Smooth muscle cell (in vitro differentiated cells): ENCODE measurements at regions not wholly inside any gene's neighbourhood (a gene's known extent, or its start where the extent isn't known, plus 50 kb on each side); places are given as distances from the start of the nearest gene placed in this dataset.

Experiments used
- DNase-seq: peaks from one replicate; lab custom pipeline; 2025; ENCODE audit not compliant: unreplicated experiment; lab: John Stamatoyannopoulos, UW
- H2AFZ ChIP-seq: fragments of 200-600 bp; sonication (generic); 2 replicates; pipeline ENCODE4 v1.6.0; 2016; ENCODE audit warnings: antibody characterized with exemption, low read depth, mild to moderate bottlenecking
- H3F3A ChIP-seq: fragments of 200-600 bp; sonication (generic); 2 replicates; pipeline ENCODE4 v1.6.0; 2017; ENCODE audit warnings: antibody characterized with exemption, low read depth
- H3K27ac ChIP-seq: fragments of 200-600 bp; sonication (generic); 2 replicates; pipeline ENCODE4 v1.5.1; 2016; ENCODE audit warnings: low read depth, mild to moderate bottlenecking
- H3K27me3 ChIP-seq: fragments of 200-600 bp; sonication (generic); 2 replicates; pipeline ENCODE4 v1.6.1; 2016; ENCODE audit warnings: low read depth, mild to moderate bottlenecking
- H3K36me3 ChIP-seq: fragments of 200-600 bp; sonication (generic); 2 replicates; pipeline ENCODE4 v1.5.1; 2016; ENCODE audit warnings: low read depth
- H3K4me1 ChIP-seq: fragments of 200-600 bp; sonication (generic); 2 replicates; pipeline ENCODE4 v1.5.1; 2016; ENCODE audit warnings: low read depth
- H3K4me2 ChIP-seq: fragments of 200-600 bp; sonication (generic); 2 replicates; pipeline ENCODE4 v1.6.0; 2016; ENCODE audit warnings: mild to moderate bottlenecking
- H3K4me3 ChIP-seq: fragments of 200-600 bp; sonication (generic); 2 replicates; pipeline ENCODE4 v1.5.1; 2016; ENCODE audit warnings: mild to moderate bottlenecking
- H3K79me2 ChIP-seq: fragments of 200-600 bp; sonication (generic); 2 replicates; pipeline ENCODE4 v1.6.0; 2016; ENCODE audit warnings: low read depth, mild to moderate bottlenecking
- H3K9ac ChIP-seq: fragments of 200-600 bp; sonication (generic); 2 replicates; pipeline ENCODE4 v1.6.0; 2016; ENCODE audit warnings: low read depth
- H3K9me3 ChIP-seq: fragments of 200-600 bp; sonication (generic); replicated peaks from 2 replicates; pipeline ENCODE4 v1.5.1; 2016; ENCODE audit warnings: low read depth
- H4K20me1 ChIP-seq: fragments of 200-600 bp; sonication (generic); 2 replicates; pipeline ENCODE4 v1.6.0; 2016; ENCODE audit warnings: low read depth
- WGBS: methylation state at CpG from one replicate; pipeline ENCODE4 v1.1.7; 2016; ENCODE audit warnings: low lambda C conversion rate; 5-methylcytosine and 5-hydroxymethylcytosine counted together
- TF ChIP-seq, protein P1 (sequence below): fragments of 200-600 bp; sonication (generic); IDR thresholded peaks from 2 replicates; pipeline ENCODE4 v1.5.1; 2017; ENCODE audit warnings: borderline replicate concordance, mild to moderate bottlenecking, antibody characterized with exemption; ENCODE audit not compliant: insufficient read depth, poor library complexity, severe bottlenecking

DNA sequence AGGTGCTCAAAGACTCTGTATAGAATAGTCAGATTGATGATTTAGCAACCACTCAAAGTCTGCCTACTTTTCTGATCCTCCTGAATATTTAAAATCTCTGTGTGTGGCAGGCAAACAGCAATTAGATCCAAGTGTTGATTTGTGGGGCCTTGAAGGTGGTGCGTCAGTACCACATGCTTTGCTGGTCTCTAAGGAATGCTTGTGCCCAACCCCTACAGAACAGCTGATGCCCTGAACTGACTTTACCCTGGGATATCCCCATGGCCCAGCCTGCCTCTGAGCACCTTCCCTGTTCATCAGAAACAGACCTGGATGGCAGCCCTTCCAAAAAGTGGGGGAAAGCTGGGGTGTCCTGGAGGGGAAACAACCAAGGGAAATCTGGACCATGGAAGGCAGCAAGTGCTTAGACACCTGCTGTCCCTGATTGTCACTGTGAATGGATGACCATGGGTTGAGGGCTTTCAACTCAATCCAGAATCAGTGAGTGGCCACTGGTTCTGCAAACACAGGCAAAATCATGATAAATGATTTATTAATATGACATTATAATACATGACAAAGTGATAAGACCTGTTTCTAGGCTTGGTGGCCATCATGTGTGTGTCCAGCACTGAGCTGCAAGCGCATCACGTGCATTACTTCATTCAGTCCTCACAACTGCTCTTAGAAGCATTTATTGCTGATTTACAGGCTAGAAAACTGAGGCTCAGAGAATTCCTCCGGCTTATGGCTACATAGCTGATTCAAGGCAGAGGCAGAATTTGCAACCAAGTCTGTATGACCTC, 76.1 kb upstream of the TPM1 start:
- H4K20me1 ChIP-seq, result no peaks in the 10 kb centered on the region
- H3K27ac ChIP-seq, result no peak overlapping the region
- TF ChIP-seq, protein P1, sequence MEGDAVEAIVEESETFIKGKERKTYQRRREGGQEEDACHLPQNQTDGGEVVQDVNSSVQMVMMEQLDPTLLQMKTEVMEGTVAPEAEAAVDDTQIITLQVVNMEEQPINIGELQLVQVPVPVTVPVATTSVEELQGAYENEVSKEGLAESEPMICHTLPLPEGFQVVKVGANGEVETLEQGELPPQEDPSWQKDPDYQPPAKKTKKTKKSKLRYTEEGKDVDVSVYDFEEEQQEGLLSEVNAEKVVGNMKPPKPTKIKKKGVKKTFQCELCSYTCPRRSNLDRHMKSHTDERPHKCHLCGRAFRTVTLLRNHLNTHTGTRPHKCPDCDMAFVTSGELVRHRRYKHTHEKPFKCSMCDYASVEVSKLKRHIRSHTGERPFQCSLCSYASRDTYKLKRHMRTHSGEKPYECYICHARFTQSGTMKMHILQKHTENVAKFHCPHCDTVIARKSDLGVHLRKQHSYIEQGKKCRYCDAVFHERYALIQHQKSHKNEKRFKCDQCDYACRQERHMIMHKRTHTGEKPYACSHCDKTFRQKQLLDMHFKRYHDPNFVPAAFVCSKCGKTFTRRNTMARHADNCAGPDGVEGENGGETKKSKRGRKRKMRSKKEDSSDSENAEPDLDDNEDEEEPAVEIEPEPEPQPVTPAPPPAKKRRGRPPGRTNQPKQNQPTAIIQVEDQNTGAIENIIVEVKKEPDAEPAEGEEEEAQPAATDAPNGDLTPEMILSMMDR, result no peak
- no peak overlapping the region for H3K4me2 ChIP-seq
- 94% methylated on average over 4 of the region's 4 CpGs for WGBS
- no peaks in the 10 kb centered on the region for H3K36me3 ChIP-seq
- no peaks in the 10 kb centered on the region for H3K4me1 ChIP-seq
- no peaks in the 10 kb centered on the region for H3F3A ChIP-seq
- no peak for DNase-seq
- H3K27me3 ChIP-seq, result no peaks in the 10 kb centered on the region
- H3K79me2 ChIP-seq, result no peaks in the 10 kb centered on the region
- H3K9ac ChIP-seq, result no peak overlapping the region
- no peak overlapping the region for H3K4me3 ChIP-seq
- no peak overlapping the region for H2AFZ ChIP-seq
- H3K9me3 ChIP-seq, result no peaks in the 10 kb centered on the region

DNA sequence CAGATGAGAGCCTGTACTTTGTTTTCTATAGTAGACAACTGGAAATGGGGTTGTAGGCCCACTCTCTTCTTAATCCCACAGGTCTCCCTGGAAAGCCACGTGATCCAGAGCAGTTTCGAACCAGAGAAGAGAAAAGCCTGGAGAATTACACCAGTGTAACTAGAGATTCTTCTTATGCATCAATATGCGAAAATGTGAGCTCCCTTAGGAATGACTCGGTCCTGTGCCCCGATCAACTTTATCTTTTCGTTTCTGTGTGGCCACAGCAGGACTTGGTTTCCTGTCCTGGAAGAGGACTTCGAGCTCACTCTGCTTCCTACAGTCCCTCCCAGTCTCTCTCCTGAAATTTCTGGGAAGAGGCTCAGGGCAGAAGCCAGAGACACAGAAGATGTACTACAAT, 73.8 kb upstream of the TPM1 start:
- WGBS, result 41% methylated on average over 7 of the region's 7 CpGs
- Histone ChIP-seq H3K27me3 (no peaks in the 10 kb centered on the region), H3K9me3 (no peaks in the 10 kb centered on the region), H3K27ac (no peak overlapping the region), H3K36me3 (no peaks in the 10 kb centered on the region), H3K4me1 (no peaks in the 10 kb centered on the region), H4K20me1 (no peaks in the 10 kb centered on the region), H3F3A (no peaks in the 10 kb centered on the region), H3K79me2 (no peaks in the 10 kb centered on the region), H2AFZ (peak overlapping the region; percentile 8), H3K9ac (no peak overlapping the region), H3K4me3 (no peak overlapping the region), H3K4me2 (peak overlapping the region; percentile 2)
- DNase-seq, result no peak
- TF ChIP-seq, protein P1, result no peak

DNA sequence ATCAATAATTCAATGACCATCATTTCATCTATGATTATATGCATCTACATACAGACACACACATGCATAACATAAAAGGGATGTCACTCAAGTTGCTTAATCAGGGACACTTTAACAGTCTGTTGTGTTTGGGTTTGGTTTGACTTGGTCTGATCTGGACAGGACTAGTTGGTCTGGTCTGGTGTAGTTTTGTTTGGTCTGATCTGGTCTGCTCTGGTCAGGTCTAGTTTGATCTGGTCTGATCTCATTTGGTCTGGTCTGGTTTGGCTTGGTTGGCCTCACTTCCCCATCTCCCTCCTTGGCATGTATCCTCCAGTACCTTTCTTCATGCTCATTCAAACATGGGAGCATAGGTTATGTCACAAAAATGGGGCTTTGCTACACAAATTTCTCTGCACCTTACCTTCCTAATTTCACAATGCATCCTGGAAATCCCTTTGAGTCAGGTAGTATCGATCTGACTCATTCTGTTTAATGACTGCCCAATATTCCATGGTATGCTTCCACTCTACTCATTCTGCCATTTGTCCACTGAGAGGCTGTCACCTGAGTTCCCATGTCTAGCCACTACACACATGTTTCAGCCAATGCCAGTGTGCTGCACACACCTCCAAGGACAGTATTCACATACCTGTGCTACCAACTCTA, 73.0 kb upstream of the TPM1 start:
- no peaks in the 10 kb centered on the region for H3K4me1 ChIP-seq
- H3K9me3 ChIP-seq, result no peaks in the 10 kb centered on the region
- H3K27ac ChIP-seq, result no peak overlapping the region
- no peak overlapping the region for H2AFZ ChIP-seq
- H3K4me3 ChIP-seq, result no peak overlapping the region
- H3K4me2 ChIP-seq, result no peak overlapping the region
- no peaks in the 10 kb centered on the region for H4K20me1 ChIP-seq
- TF ChIP-seq, protein P1, result no peak
- H3K79me2 ChIP-seq, result no peaks in the 10 kb centered on the region
- no peaks in the 10 kb centered on the region for H3K36me3 ChIP-seq
- WGBS, result 96% methylated on average over 1 of the region's 1 CpG
- H3K9ac ChIP-seq, result no peak overlapping the region
- no peak for DNase-seq
- H3K27me3 ChIP-seq, result no peaks in the 10 kb centered on the region
- no peaks in the 10 kb centered on the region for H3F3A ChIP-seq
